CD4-positive, alpha-beta T cell (primary cell): ENCODE measurements at regions not wholly inside any gene's neighbourhood (a gene's known extent, or its start where the extent isn't known, plus 50 kb on each side); places are given as distances from the start of the nearest gene placed in this dataset.

Source experiments
- ATAC-seq: fragments of 200-7000 bp; cut with Tn5 transposase; one replicate; pipeline ENCODE4 v1.10.0; 2022; ENCODE audit warnings: mild to moderate bottlenecking; ENCODE audit not compliant: poor library complexity
- CTCF ChIA-PET: fragments of 350-600 bp; sonication (Branson Sonifier 250); formaldehyde crosslinking; loops from one replicate; lab custom pipeline; 2021; ENCODE audit warnings: antibody characterized with exemption, inconsistent platforms; lab: Charles Lee
- POLR2A ChIA-PET: fragments of 350-600 bp; sonication (Branson Sonifier 250); formaldehyde crosslinking; loops from one replicate; lab custom pipeline; 2021; ENCODE audit warnings: antibody characterized with exemption, inconsistent platforms; lab: Charles Lee
- DNase-seq, 14 experiments: peaks; one replicate each; pipeline ENCODE4 v3.0.0-alpha.2; 2013 to 2020; ENCODE audit warnings: mixed read lengths in 2 of 14
- H3K27ac ChIP-seq, 2 donors: one replicate each; pipeline versions ENCODE4 v1.5.1 to v1.7.0; 2013; ENCODE audit warnings: low read length in 2 of 2, low read depth in 1 of 2, mild to moderate bottlenecking in 1 of 2
- H3K27me3 ChIP-seq, 2 experiments: 1 replicate in 1 of 2; 2 replicates in 1 of 2; pipeline versions ENCODE4 v1.6.1 to v1.7.0; 2013; ENCODE audit warnings: low read length in 2 of 2, control low read depth in 1 of 2, mild to moderate bottlenecking in 1 of 2, moderate library complexity in 1 of 2; ENCODE audit not compliant: insufficient read depth in 2 of 2, control insufficient read depth in 1 of 2
- H3K36me3 ChIP-seq: one replicate; pipeline ENCODE4 v1.6.1; 2013; ENCODE audit warnings: low read length, control low read depth; ENCODE audit not compliant: insufficient read depth
- H3K4me1 ChIP-seq: one replicate; pipeline ENCODE4 v1.6.1; 2013; ENCODE audit warnings: low read length, control low read depth; ENCODE audit not compliant: insufficient read depth
- H3K4me3 ChIP-seq: one replicate; pipeline ENCODE4 v1.5.1; 2013; ENCODE audit warnings: mild to moderate bottlenecking, low read length, moderate library complexity
- H3K9me3 ChIP-seq, 2 experiments: 1 replicate in 1 of 2; 2 replicates in 1 of 2; pipeline versions ENCODE4 v1.6.1 to v1.7.0; 2013; ENCODE audit warnings: low read length in 2 of 2, mild to moderate bottlenecking in 2 of 2, control low read depth in 1 of 2, moderate library complexity in 1 of 2; ENCODE audit not compliant: control insufficient read depth in 1 of 2, insufficient read depth in 1 of 2
- H3K27ac Mint-ChIP-seq: one replicate; pipeline ENCODE4 v1.8.0; 2020; ENCODE audit warnings: mixed read lengths
- H3K27me3 Mint-ChIP-seq: one replicate; pipeline ENCODE4 v1.8.0; 2021; ENCODE audit warnings: mixed read lengths
- H3K36me3 Mint-ChIP-seq: one replicate; pipeline ENCODE4 v1.8.0; 2021; ENCODE audit warnings: low read depth, mixed read lengths
- H3K4me1 Mint-ChIP-seq: one replicate; pipeline ENCODE4 v1.8.0; 2021; ENCODE audit warnings: low read depth, mixed read lengths
- H3K4me3 Mint-ChIP-seq: one replicate; pipeline ENCODE4 v1.8.0; 2020; ENCODE audit warnings: mild to moderate bottlenecking, mixed read lengths
- H3K9me3 Mint-ChIP-seq: one replicate; pipeline ENCODE4 v1.8.0; 2020; ENCODE audit warnings: mixed read lengths
- intact Hi-C, 2 experiments: fragments of 100-400 bp; cut with DNase I in 1 of 2; cut with micrococcal nuclease in 1 of 2; formaldehyde crosslinking; loops; one replicate each; pipeline versions ENCODE4 v1.15.1 to v1.9.0; 2023 to 2025; cut with DNase I, micrococcal nuclease
- TF ChIP-seq, protein P1 (sequence below): fragments of 200-600 bp; IDR thresholded peaks from one replicate; pipeline ENCODE4 v1.8.0; 2022; ENCODE audit warnings: antibody characterized with exemption, mild to moderate bottlenecking

DNA sequence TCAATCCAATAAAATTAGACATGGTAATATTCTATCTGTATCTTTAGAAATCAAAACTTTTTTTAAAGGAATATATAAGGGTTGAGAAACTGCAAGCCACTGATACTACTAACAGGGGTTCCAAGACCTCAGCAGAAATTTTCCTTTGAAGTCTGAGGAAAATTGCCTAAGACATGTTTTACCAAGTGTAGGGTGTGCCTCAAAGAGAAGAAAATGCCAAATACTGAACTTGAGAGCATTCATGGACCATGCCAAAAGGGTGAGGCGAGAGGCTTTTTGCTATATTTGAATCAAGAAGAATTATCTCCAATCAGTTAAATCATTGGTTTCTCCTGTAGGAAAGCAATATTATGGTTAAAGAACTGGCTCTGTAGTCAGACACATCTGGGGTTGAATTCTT lies 207.9 kb upstream of the B3GALT2 start:
- Mint-ChIP-seq H3K9me3 (peaks cover 4% of the 10 kb centered on the region), H3K27me3 (no peaks in the 10 kb centered on the region), H3K36me3 (no peaks in the 10 kb centered on the region), H3K4me1 (no peaks in the 10 kb centered on the region), H3K4me3 (no peak overlapping the region), H3K27ac (no peak overlapping the region)
- intact Hi-C loops, result no loop called here
- TF ChIP-seq, protein P1, sequence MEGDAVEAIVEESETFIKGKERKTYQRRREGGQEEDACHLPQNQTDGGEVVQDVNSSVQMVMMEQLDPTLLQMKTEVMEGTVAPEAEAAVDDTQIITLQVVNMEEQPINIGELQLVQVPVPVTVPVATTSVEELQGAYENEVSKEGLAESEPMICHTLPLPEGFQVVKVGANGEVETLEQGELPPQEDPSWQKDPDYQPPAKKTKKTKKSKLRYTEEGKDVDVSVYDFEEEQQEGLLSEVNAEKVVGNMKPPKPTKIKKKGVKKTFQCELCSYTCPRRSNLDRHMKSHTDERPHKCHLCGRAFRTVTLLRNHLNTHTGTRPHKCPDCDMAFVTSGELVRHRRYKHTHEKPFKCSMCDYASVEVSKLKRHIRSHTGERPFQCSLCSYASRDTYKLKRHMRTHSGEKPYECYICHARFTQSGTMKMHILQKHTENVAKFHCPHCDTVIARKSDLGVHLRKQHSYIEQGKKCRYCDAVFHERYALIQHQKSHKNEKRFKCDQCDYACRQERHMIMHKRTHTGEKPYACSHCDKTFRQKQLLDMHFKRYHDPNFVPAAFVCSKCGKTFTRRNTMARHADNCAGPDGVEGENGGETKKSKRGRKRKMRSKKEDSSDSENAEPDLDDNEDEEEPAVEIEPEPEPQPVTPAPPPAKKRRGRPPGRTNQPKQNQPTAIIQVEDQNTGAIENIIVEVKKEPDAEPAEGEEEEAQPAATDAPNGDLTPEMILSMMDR, result no peak
- Histone ChIP-seq H3K27me3 (no peaks in the 10 kb centered on the region), H3K27ac (no peak overlapping the region), H3K4me1 (no peaks in the 10 kb centered on the region), H3K36me3 (no peaks in the 10 kb centered on the region), H3K9me3 (peaks cover 0 to 6% of the 10 kb centered on the region in 2 experiments), H3K4me3 (no peak overlapping the region)
- DNase-seq (no peak), ATAC-seq (no peak)
- POLR2A ChIA-PET, result no interaction called here
- CTCF ChIA-PET, result no interaction called here

DNA sequence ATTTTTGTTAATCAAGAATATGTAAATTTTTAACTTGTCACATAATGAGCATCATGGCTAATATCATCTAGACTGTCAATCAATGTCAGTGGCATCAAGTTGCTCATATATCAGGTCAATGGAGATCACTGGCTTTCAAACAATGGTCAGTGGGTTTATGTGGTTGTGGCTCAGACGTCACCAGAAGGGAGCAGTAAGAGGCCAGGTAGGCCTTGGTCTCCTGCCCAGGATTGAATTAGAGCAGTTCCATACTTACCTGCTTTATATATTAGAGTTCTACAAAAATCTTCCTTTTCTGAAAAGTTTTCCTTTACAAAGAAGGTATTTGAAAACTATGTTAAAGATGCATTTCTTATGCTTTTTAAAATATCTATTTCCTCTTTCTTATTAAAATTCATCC lies 206.3 kb upstream of the B3GALT2 start:
- CTCF ChIA-PET, result no interaction called here
- no peak overlapping the region for H3K4me3 Mint-ChIP-seq
- POLR2A ChIA-PET, result no interaction called here

DNA sequence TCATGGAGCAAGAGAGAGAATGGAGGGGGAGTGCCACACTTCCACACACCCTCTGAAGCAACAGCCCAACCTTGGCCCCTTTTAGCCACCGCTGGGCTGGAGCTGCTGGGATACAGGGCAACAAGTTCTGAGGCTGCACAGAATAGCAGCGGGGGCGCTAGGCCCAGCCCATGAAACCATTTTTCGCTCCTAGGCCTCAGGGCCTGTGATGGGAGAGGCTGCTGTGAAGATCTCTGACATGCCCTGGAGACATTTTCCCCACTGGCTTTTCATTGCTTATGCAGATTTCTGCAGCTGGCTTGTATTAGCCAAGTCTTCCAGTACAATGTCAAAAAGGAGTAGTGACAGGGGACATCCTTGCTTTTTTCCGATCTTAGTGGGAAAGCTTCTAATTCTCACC lies 202.3 kb upstream of the B3GALT2 start:
- Histone ChIP-seq H3K27me3 (no peaks in the 10 kb centered on the region), H3K4me1 (no peaks in the 10 kb centered on the region), H3K9me3 (peaks cover 0 to 4% of the 10 kb centered on the region in 2 experiments), H3K36me3 (no peaks in the 10 kb centered on the region), H3K27ac (no peak overlapping the region), H3K4me3 (no peak overlapping the region)
- H3K4me1 Mint-ChIP-seq, result no peaks in the 10 kb centered on the region
- H3K27me3 Mint-ChIP-seq, result no peaks in the 10 kb centered on the region
- no peak for ATAC-seq
- TF ChIP-seq, protein P1, result no peak
- CTCF ChIA-PET, result interaction anchor here (0.5 kb wide), 1 partner anchor 250 kb away, joined by 3 read pairs; no protein-coding TSS in a partner anchor
- intact Hi-C loops, result no loop called here
- no peak overlapping the region for H3K4me3 Mint-ChIP-seq
- H3K27ac Mint-ChIP-seq, result no peak overlapping the region
- H3K9me3 Mint-ChIP-seq, result peaks cover 2% of the 10 kb centered on the region
- no peaks in the 10 kb centered on the region for H3K36me3 Mint-ChIP-seq
- POLR2A ChIA-PET, result interaction anchor here (0.7 kb wide), 1 partner anchor 129 kb away, joined by 3 read pairs; no protein-coding TSS in a partner anchor
- DNase-seq, result no peak

More for the DNA sequence above, 206.3 kb upstream of the B3GALT2 start:
- intact Hi-C loops, result no loop called here
- Mint-ChIP-seq H3K4me1 (no peaks in the 10 kb centered on the region), H3K27ac (no peak overlapping the region), H3K36me3 (no peaks in the 10 kb centered on the region), H3K27me3 (no peaks in the 10 kb centered on the region), H3K9me3 (peaks cover 4% of the 10 kb centered on the region)
- peaks cover 0 to 11% of the 10 kb centered on the region in 2 experiments for H3K9me3 ChIP-seq
- no peaks in the 10 kb centered on the region for H3K36me3 ChIP-seq
- no peak overlapping the region for H3K4me3 ChIP-seq
- H3K4me1 ChIP-seq, result no peaks in the 10 kb centered on the region
- H3K27ac ChIP-seq, result no peak overlapping the region
- DNase-seq (no peak), ATAC-seq (no peak)
- TF ChIP-seq, protein P1, result no peak
- H3K27me3 ChIP-seq, result no peaks in the 10 kb centered on the region
